ENCODE measurements at regions not wholly inside any gene's neighbourhood (a gene's known extent, or its start where the extent isn't known, plus 50 kb on each side); places are given as distances from the start of the nearest gene placed in this dataset.

- no peak for TF ChIP-seq CTCF (IDR thresholded peaks at IDR 0.05)
- intact Hi-C loops (cut with DNase I) = no loop called here
- H3K4me3 ChIP-seq = no peak overlapping the region
- no peaks in the 10 kb centered on the region for H3K9me3 ChIP-seq
- H3K27me3 ChIP-seq = no peaks in the 10 kb centered on the region
- peaks cover 0 to 7% of the 10 kb centered on the region in 2 donors for H3K4me1 ChIP-seq
- DNase-seq (ENCODE audit: low spot score in 2 of 2) = no peak
- H3K27ac ChIP-seq = no peak overlapping the region
- H3K36me3 ChIP-seq = no peaks in the 10 kb centered on the region
Observed at GRCh38 chr15:66897416-66897815, 168.0 kb upstream of the SMAD3 start.

- Histone ChIP-seq H3K4me3 (no peak overlapping the region), H3K9me3 (no peaks in the 10 kb centered on the region), H3K27ac (no peak overlapping the region), H3K27me3 (no peaks in the 10 kb centered on the region), H3K36me3 (no peaks in the 10 kb centered on the region), H3K4me1 (peaks cover 0 to 7% of the 10 kb centered on the region in 2 donors)
- no peak for TF ChIP-seq CTCF (IDR thresholded peaks at IDR 0.05)
- no peak for DNase-seq (ENCODE audit: low spot score in 2 of 2)
- intact Hi-C loops (cut with DNase I) = no loop called here
Observed at GRCh38 chr15:66897971-66898370, 167.4 kb upstream of the SMAD3 start.

- no peaks in the 10 kb centered on the region for H3K27me3 ChIP-seq
- no peak overlapping the region for H3K27ac ChIP-seq
- TF ChIP-seq CTCF (IDR thresholded peaks at IDR 0.05) = no peak
- no peaks in the 10 kb centered on the region for H3K9me3 ChIP-seq
- no peaks in the 10 kb centered on the region for H3K36me3 ChIP-seq
- H3K4me3 ChIP-seq = no peak overlapping the region
- no peak for DNase-seq (ENCODE audit: low spot score in 2 of 2)
- intact Hi-C loops (cut with DNase I) = no loop called here
- H3K4me1 ChIP-seq = peaks cover 0 to 7% of the 10 kb centered on the region in 2 donors
Observed at GRCh38 chr15:66898656-66899386, 166.6 kb upstream of the SMAD3 start.

- Histone ChIP-seq H3K4me1 (peaks cover 0 to 5% of the 10 kb centered on the region in 2 donors), H3K27ac (no peak overlapping the region), H3K36me3 (no peaks in the 10 kb centered on the region), H3K27me3 (no peaks in the 10 kb centered on the region), H3K4me3 (no peak overlapping the region), H3K9me3 (no peaks in the 10 kb centered on the region)
- intact Hi-C loops (cut with DNase I) = no loop called here
- no peak for DNase-seq (ENCODE audit: low spot score in 2 of 2)
- TF ChIP-seq CTCF (IDR thresholded peaks at IDR 0.05) = no peak
Observed at GRCh38 chr15:66899555-66900350, 165.6 kb upstream of the SMAD3 start.

- no peak for DNase-seq (ENCODE audit: low spot score in 2 of 2)
- Histone ChIP-seq H3K27me3 (no peaks in the 10 kb centered on the region), H3K36me3 (no peaks in the 10 kb centered on the region), H3K4me3 (no peak overlapping the region), H3K9me3 (no peaks in the 10 kb centered on the region), H3K4me1 (peaks cover 0 to 4% of the 10 kb centered on the region in 2 donors), H3K27ac (peak overlapping the region; percentile 55 to 72)
- intact Hi-C loops (cut with DNase I) = no loop called here
- TF ChIP-seq CTCF (IDR thresholded peaks at IDR 0.05) = no peak
Observed at GRCh38 chr15:66900586-66901310, 164.7 kb upstream of the SMAD3 start.
